ENCODE measurements at regions not wholly inside any gene's neighbourhood (a gene's known extent, or its start where the extent isn't known, plus 50 kb on each side); places are given as distances from the start of the nearest gene placed in this dataset.

- in situ Hi-C loops (cut with HindIII; ENCODE audit: extremely low pct_ligation_motif_present, low pct_unique_long_range_greater_than_20kb) (no loop called here), intact Hi-C loops (cut with micrococcal nuclease; ENCODE audit: unreplicated experiment) (no loop called here)
- ChIA-PET CTCF (ENCODE audit: low intra/inter-chr PET ratio, low total read pairs) (no interaction called here), POLR2A (no interaction called here)
- no peaks in the 10 kb centered on the region for H4K20me1 ChIP-seq (ENCODE audit: insufficient read depth, low read length)
- H3K9ac ChIP-seq (ENCODE audit: insufficient read depth, low read depth, low read length): no peak overlapping the region
- no peak overlapping the region for H3K27ac ChIP-seq (ENCODE audit: extremely low read length, insufficient read depth, low read length)
- H3K4me2 ChIP-seq (ENCODE audit: low read depth, low read length): no peak overlapping the region
- H3K9me3 ChIP-seq (ENCODE audit: low read length): no peaks in the 10 kb centered on the region
- no TSS peak for BruUV-seq (replicated peaks)
- H3K4me1 ChIP-seq (ENCODE audit: insufficient read depth, low read length): no peaks in the 10 kb centered on the region
- DNase-seq (ENCODE audit: low spot score): no peak
- ATAC-seq: no peak
- TF ChIP-seq BCL6 (CRISPR knock-in tag; IDR thresholded peaks at IDR 0.05) (no peak), SMYD3 (CRISPR knock-in tag; IDR thresholded peaks at IDR 0.05) (no peak), FOSL2 (CRISPR knock-in tag; IDR thresholded peaks at IDR 0.05) (no peak), U2AF1 (optimal IDR thresholded peaks at IDR 0.05; ENCODE audit: low read depth, low read length) (no peak), NFE2L1 (CRISPR knock-in tag; IDR thresholded peaks at IDR 0.05; ENCODE audit: borderline replicate concordance) (no peak), NR1H2 (CRISPR knock-in tag; IDR thresholded peaks at IDR 0.05; ENCODE audit: borderline replicate concordance, low read depth) (no peak), ZNF138 (CRISPR knock-in tag; IDR thresholded peaks at IDR 0.05; ENCODE audit: low read depth) (no peak), ZNF800 (CRISPR knock-in tag; IDR thresholded peaks at IDR 0.05) (no peak), ZFP1 (CRISPR knock-in tag; IDR thresholded peaks at IDR 0.05) (no peak), TFDP1 (CRISPR knock-in tag; IDR thresholded peaks at IDR 0.05; ENCODE audit: borderline replicate concordance) (no peak), GATA4 (IDR thresholded peaks at IDR 0.05; ENCODE audit: borderline replicate concordance, low read depth) (no peak), ZNF432 (CRISPR knock-in tag; IDR thresholded peaks at IDR 0.05; ENCODE audit: borderline replicate concordance) (no peak), ELF1 (CRISPR knock-in tag; IDR thresholded peaks at IDR 0.05) (no peak), ZNF766 (CRISPR knock-in tag; IDR thresholded peaks at IDR 0.05; ENCODE audit: borderline replicate concordance) (no peak), GPN1 (CRISPR knock-in tag; IDR thresholded peaks at IDR 0.05; ENCODE audit: borderline replicate concordance) (no peak), TBX3 (IDR thresholded peaks at IDR 0.05; ENCODE audit: borderline replicate concordance) (no peak), RBM39 (IDR thresholded peaks at IDR 0.05; ENCODE audit: low read depth, low read length, poor library complexity, severe bottlenecking) (no peak), HMG20B (CRISPR knock-in tag; conservative IDR thresholded peaks at IDR 0.05) (no peak)
- peaks cover 32 to 69% of the 10 kb centered on the region in 2 experiments for H3K36me3 ChIP-seq (replicated peaks in 1 of 2; ENCODE audit: control insufficient read depth in 1 of 2, insufficient read depth in 2 of 2, low read length in 2 of 2)
- WGBS (ENCODE audit: low lambda C conversion rate): 100% methylated on average over 1 of the region's 1 CpG
- H2AFZ ChIP-seq (ENCODE audit: low read length): no peak overlapping the region
- H3K27me3 ChIP-seq (ENCODE audit: control insufficient read depth in 1 of 2, insufficient read depth in 2 of 2, low read length in 2 of 2): no peaks in the 10 kb centered on the region
- H3K79me2 ChIP-seq (ENCODE audit: insufficient read depth, low read length): no peaks in the 10 kb centered on the region
- FAIRE-seq: no peak
- H3K4me3 ChIP-seq (replicated peaks in 1 of 3; ENCODE audit: insufficient read depth in 1 of 3, low read depth in 2 of 3, low read length in 3 of 3): no peak overlapping the region
Measured at GRCh38 chr6:144474290-144474689, 189.2 kb downstream of the UTRN start.

Measured in HepG2 (cell line).